ENCODE measurements at regions not wholly inside any gene's neighbourhood (a gene's known extent, or its start where the extent isn't known, plus 50 kb on each side); places are given as distances from the start of the nearest gene placed in this dataset.

DNA sequence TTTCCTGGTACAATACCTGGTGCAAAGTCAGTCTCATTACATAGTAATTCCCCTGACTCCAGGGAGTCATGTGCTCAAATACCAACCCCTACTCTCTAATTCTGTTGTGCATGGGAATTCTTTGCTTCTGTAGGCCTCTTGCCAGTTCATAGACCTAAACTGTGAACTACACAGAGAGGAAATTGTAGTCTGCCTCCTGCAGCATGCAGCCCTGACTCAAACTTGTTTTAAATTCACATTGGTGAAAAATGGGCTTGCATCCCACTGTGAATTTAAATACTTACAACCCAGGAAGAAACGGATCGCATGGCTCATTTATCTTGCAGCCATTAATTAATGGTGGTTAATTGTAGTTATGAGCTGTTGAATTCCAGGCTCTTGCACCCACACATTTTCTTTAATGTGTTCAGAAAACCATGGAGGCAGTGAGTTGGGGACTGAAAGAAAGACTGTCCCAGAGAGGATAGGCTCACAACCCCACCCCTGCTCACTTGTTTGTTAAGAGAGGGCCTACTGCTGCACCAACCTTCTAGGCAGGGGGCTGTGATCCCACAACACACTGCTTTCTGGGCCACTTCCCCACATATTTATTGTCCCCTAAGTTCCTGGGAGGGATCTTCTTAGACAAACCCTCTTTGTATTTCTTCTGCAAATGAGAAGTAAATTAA lies 579.1 kb downstream of the DHX35 start:
- ChIA-PET POLR2A (no interaction called here), CTCF (no interaction called here)
- H3K4me3 Mint-ChIP-seq: no peak overlapping the region
- H3K9me3 Mint-ChIP-seq: peaks cover 11% of the 10 kb centered on the region
- TF ChIP-seq, protein P1, sequence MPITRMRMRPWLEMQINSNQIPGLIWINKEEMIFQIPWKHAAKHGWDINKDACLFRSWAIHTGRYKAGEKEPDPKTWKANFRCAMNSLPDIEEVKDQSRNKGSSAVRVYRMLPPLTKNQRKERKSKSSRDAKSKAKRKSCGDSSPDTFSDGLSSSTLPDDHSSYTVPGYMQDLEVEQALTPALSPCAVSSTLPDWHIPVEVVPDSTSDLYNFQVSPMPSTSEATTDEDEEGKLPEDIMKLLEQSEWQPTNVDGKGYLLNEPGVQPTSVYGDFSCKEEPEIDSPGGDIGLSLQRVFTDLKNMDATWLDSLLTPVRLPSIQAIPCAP (CRISPR knock-in tag; IDR thresholded peaks at IDR 0.05): no peak
- no peak for DNase-seq (ENCODE audit: low spot score)
- ATAC-seq: peak; percentile 45
- H3K27ac Mint-ChIP-seq: no peak overlapping the region
- peaks cover 52% of the 10 kb centered on the region for H3K4me1 Mint-ChIP-seq
- H3K27me3 Mint-ChIP-seq (ENCODE audit: low read depth): no peaks in the 10 kb centered on the region
- no peaks in the 10 kb centered on the region for H3K36me3 Mint-ChIP-seq

DNA sequence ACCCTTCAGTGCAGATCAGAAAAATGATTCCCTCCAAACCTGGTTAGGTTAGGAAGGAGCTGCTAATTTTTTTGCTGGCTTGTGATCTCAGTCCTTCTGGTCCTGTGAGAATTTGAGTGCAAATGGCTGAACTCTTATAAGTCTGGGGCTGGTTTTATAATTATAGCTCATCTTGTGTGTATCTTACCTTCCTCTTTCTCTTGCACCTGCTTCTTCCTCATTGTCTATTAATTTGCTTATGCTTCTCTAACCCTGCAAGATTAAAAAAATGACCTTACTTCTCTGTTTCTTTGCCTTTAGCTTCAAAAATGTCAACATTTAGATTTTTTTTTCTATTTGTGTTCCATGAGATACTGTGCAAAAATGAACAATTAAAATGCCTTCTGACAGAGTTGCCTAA lies 576.2 kb downstream of the DHX35 start:
- CTCF ChIA-PET: interaction anchor here (0.7 kb wide), 1 partner anchor 64 kb away, joined by 3 read pairs; no protein-coding TSS in a partner anchor
- H3K36me3 Mint-ChIP-seq: peaks cover 2% of the 10 kb centered on the region; the same call in 1 of the 2 replicates
- H3K27ac Mint-ChIP-seq: no peak overlapping the region

DNA sequence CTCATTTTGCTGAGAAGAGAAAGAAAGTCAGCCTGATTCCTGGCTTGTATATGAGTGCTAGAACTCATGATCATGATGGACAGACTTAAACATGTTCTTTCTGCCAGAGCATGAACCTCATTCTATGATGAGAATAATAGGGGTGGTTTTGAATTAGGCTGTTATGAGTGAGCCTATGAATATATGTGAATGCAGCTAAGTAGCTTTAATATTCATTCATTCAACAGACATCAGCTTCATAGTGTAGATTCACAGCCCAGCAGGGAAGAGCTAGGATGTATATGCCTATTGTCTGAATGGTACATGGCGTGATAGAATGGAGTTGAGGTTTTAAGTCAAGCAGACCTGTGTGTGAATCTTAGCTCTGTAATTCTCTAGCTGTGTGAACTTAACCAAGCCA lies 573.2 kb downstream of the DHX35 start:
- Mint-ChIP-seq H3K4me3 (no peak overlapping the region), H3K9me3 (peaks cover 5% of the 10 kb centered on the region), H3K27ac (peak overlapping the region; percentile 40; the same call in 1 of the 2 replicates), H3K27me3 (ENCODE audit: low read depth) (no peaks in the 10 kb centered on the region; the same call in 1 of the 2 replicates), H3K4me1 (peaks cover 47% of the 10 kb centered on the region), H3K36me3 (peaks cover 2% of the 10 kb centered on the region; the same call in 1 of the 2 replicates)
- POLR2A ChIA-PET: interaction anchor here (0.6 to 1.1 kb wide), 2 partner anchors 413 to 1153 kb away, joined by 3 to 8 read pairs; no protein-coding TSS in a partner anchor
- CTCF ChIA-PET: interaction anchor here (1.1 to 1.3 kb wide), 2 partner anchors 12 to 271 kb away, joined by 3 read pairs; no protein-coding TSS in a partner anchor
- no peak for DNase-seq (ENCODE audit: low spot score)
- no peak for ATAC-seq
- no peak for TF ChIP-seq GTF2I (CRISPR knock-in tag; conservative IDR thresholded peaks at IDR 0.05)
- TF ChIP-seq, protein P2, sequence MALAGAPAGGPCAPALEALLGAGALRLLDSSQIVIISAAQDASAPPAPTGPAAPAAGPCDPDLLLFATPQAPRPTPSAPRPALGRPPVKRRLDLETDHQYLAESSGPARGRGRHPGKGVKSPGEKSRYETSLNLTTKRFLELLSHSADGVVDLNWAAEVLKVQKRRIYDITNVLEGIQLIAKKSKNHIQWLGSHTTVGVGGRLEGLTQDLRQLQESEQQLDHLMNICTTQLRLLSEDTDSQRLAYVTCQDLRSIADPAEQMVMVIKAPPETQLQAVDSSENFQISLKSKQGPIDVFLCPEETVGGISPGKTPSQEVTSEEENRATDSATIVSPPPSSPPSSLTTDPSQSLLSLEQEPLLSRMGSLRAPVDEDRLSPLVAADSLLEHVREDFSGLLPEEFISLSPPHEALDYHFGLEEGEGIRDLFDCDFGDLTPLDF (CRISPR knock-in tag; IDR thresholded peaks at IDR 0.05): no peak
- TF ChIP-seq MXD4 (CRISPR knock-in tag; IDR thresholded peaks at IDR 0.05; ENCODE audit: borderline replicate concordance): no peak
- TF ChIP-seq, protein P3, sequence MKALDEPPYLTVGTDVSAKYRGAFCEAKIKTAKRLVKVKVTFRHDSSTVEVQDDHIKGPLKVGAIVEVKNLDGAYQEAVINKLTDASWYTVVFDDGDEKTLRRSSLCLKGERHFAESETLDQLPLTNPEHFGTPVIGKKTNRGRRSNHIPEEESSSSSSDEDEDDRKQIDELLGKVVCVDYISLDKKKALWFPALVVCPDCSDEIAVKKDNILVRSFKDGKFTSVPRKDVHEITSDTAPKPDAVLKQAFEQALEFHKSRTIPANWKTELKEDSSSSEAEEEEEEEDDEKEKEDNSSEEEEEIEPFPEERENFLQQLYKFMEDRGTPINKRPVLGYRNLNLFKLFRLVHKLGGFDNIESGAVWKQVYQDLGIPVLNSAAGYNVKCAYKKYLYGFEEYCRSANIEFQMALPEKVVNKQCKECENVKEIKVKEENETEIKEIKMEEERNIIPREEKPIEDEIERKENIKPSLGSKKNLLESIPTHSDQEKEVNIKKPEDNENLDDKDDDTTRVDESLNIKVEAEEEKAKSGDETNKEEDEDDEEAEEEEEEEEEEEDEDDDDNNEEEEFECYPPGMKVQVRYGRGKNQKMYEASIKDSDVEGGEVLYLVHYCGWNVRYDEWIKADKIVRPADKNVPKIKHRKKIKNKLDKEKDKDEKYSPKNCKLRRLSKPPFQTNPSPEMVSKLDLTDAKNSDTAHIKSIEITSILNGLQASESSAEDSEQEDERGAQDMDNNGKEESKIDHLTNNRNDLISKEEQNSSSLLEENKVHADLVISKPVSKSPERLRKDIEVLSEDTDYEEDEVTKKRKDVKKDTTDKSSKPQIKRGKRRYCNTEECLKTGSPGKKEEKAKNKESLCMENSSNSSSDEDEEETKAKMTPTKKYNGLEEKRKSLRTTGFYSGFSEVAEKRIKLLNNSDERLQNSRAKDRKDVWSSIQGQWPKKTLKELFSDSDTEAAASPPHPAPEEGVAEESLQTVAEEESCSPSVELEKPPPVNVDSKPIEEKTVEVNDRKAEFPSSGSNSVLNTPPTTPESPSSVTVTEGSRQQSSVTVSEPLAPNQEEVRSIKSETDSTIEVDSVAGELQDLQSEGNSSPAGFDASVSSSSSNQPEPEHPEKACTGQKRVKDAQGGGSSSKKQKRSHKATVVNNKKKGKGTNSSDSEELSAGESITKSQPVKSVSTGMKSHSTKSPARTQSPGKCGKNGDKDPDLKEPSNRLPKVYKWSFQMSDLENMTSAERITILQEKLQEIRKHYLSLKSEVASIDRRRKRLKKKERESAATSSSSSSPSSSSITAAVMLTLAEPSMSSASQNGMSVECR (CRISPR knock-in tag; IDR thresholded peaks at IDR 0.05; ENCODE audit: borderline replicate concordance): no peak
- no peak for TF ChIP-seq SMAD3 (CRISPR knock-in tag; IDR thresholded peaks at IDR 0.05; ENCODE audit: borderline replicate concordance)
- TF ChIP-seq ZNF423 (CRISPR knock-in tag; IDR thresholded peaks at IDR 0.05): no peak
- TF ChIP-seq, protein P4, sequence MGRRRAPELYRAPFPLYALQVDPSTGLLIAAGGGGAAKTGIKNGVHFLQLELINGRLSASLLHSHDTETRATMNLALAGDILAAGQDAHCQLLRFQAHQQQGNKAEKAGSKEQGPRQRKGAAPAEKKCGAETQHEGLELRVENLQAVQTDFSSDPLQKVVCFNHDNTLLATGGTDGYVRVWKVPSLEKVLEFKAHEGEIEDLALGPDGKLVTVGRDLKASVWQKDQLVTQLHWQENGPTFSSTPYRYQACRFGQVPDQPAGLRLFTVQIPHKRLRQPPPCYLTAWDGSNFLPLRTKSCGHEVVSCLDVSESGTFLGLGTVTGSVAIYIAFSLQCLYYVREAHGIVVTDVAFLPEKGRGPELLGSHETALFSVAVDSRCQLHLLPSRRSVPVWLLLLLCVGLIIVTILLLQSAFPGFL (CRISPR knock-in tag; IDR thresholded peaks at IDR 0.05; ENCODE audit: borderline replicate concordance): no peak
- TF ChIP-seq, protein P5, sequence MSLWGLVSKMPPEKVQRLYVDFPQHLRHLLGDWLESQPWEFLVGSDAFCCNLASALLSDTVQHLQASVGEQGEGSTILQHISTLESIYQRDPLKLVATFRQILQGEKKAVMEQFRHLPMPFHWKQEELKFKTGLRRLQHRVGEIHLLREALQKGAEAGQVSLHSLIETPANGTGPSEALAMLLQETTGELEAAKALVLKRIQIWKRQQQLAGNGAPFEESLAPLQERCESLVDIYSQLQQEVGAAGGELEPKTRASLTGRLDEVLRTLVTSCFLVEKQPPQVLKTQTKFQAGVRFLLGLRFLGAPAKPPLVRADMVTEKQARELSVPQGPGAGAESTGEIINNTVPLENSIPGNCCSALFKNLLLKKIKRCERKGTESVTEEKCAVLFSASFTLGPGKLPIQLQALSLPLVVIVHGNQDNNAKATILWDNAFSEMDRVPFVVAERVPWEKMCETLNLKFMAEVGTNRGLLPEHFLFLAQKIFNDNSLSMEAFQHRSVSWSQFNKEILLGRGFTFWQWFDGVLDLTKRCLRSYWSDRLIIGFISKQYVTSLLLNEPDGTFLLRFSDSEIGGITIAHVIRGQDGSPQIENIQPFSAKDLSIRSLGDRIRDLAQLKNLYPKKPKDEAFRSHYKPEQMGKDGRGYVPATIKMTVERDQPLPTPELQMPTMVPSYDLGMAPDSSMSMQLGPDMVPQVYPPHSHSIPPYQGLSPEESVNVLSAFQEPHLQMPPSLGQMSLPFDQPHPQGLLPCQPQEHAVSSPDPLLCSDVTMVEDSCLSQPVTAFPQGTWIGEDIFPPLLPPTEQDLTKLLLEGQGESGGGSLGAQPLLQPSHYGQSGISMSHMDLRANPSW (CRISPR knock-in tag; conservative IDR thresholded peaks at IDR 0.05; ENCODE audit: low read depth): no peak
- TF ChIP-seq FOXP1 (CRISPR knock-in tag; IDR thresholded peaks at IDR 0.05; ENCODE audit: borderline replicate concordance): no peak
- TF ChIP-seq, protein P6, sequence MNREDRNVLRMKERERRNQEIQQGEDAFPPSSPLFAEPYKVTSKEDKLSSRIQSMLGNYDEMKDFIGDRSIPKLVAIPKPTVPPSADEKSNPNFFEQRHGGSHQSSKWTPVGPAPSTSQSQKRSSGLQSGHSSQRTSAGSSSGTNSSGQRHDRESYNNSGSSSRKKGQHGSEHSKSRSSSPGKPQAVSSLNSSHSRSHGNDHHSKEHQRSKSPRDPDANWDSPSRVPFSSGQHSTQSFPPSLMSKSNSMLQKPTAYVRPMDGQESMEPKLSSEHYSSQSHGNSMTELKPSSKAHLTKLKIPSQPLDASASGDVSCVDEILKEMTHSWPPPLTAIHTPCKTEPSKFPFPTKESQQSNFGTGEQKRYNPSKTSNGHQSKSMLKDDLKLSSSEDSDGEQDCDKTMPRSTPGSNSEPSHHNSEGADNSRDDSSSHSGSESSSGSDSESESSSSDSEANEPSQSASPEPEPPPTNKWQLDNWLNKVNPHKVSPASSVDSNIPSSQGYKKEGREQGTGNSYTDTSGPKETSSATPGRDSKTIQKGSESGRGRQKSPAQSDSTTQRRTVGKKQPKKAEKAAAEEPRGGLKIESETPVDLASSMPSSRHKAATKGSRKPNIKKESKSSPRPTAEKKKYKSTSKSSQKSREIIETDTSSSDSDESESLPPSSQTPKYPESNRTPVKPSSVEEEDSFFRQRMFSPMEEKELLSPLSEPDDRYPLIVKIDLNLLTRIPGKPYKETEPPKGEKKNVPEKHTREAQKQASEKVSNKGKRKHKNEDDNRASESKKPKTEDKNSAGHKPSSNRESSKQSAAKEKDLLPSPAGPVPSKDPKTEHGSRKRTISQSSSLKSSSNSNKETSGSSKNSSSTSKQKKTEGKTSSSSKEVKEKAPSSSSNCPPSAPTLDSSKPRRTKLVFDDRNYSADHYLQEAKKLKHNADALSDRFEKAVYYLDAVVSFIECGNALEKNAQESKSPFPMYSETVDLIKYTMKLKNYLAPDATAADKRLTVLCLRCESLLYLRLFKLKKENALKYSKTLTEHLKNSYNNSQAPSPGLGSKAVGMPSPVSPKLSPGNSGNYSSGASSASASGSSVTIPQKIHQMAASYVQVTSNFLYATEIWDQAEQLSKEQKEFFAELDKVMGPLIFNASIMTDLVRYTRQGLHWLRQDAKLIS (CRISPR knock-in tag; IDR thresholded peaks at IDR 0.05; ENCODE audit: borderline replicate concordance): no peak
- no peak for TF ChIP-seq ZNF232 (CRISPR knock-in tag; IDR thresholded peaks at IDR 0.05)
- no peak for TF ChIP-seq KAT7 (CRISPR knock-in tag; IDR thresholded peaks at IDR 0.05; ENCODE audit: borderline replicate concordance)
- TF ChIP-seq NFE2L1 (CRISPR knock-in tag; IDR thresholded peaks at IDR 0.05): no peak
- TF ChIP-seq NR2C2 (CRISPR knock-in tag; IDR thresholded peaks at IDR 0.05): no peak
- no peak for TF ChIP-seq ATF1 (CRISPR knock-in tag; IDR thresholded peaks at IDR 0.05)

More for the DNA sequence above, 576.2 kb downstream of the DHX35 start:
- H3K4me3 Mint-ChIP-seq: no peak overlapping the region
- DNase-seq (ENCODE audit: low spot score) (no peak), ATAC-seq (no peak)
- peaks cover 66% of the 10 kb centered on the region for H3K4me1 Mint-ChIP-seq
- no peak for TF ChIP-seq ZNF121 (CRISPR knock-in tag; IDR thresholded peaks at IDR 0.05)
- POLR2A ChIA-PET: no interaction called here
- H3K27me3 Mint-ChIP-seq (ENCODE audit: low read depth): no peaks in the 10 kb centered on the region
- H3K9me3 Mint-ChIP-seq: peaks cover 16% of the 10 kb centered on the region

Data from WTC11 (cell line).